Activated CD4-positive, alpha-beta T cell treated with anti-CD3 and anti-CD28 coated beads for 24 hours (primary cell): ENCODE measurements at regions not wholly inside any gene's neighbourhood (a gene's known extent, or its start where the extent isn't known, plus 50 kb on each side); places are given as distances from the start of the nearest gene placed in this dataset.

Experiments used
- DNase-seq, 2 donors: peaks; one replicate each; pipeline ENCODE4 v3.0.0-alpha.2; 2020; ENCODE audit warnings: low read depth in 2 of 2

- DNase-seq = no peak
Measured at GRCh38 chr6:15734118-15734897, 71.5 kb upstream of the DTNBP1 start.

GRCh38 chr6:15730922-15731321, 68.1 kb upstream of the DTNBP1 start:
- no peak for DNase-seq

- DNase-seq = no peak
Measured at GRCh38 chr6:15730442-15730841, 67.6 kb upstream of the DTNBP1 start.

- no peak for DNase-seq
Measured at GRCh38 chr6:15722731-15723130, 59.9 kb upstream of the DTNBP1 start.

GRCh38 chr6:15716889-15717288, 54.1 kb upstream of the DTNBP1 start:
- no peak for DNase-seq

GRCh38 chr6:15715851-15716250, 53.0 kb upstream of the DTNBP1 start:
- DNase-seq = no peak

GRCh38 chr6:15715060-15715459, 52.2 kb upstream of the DTNBP1 start:
- DNase-seq = no peak

- DNase-seq = no peak
Measured at GRCh38 chr6:15714658-15715057, 51.8 kb upstream of the DTNBP1 start.

- DNase-seq = no peak
Measured at GRCh38 chr6:15713325-15713724, 50.5 kb upstream of the DTNBP1 start.

- no peak for DNase-seq
Measured at GRCh38 chr6:15712797-15713196, 50.0 kb upstream of the DTNBP1 start.
